ENCODE measurements at regions not wholly inside any gene's neighbourhood (a gene's known extent, or its start where the extent isn't known, plus 50 kb on each side); places are given as distances from the start of the nearest gene placed in this dataset.

- TF ChIP-seq POLR2AphosphoS5 (IDR thresholded peaks at IDR 0.05; ENCODE audit: low read depth, low read length): no peak
- TF ChIP-seq USF1 (IDR thresholded peaks at IDR 0.05; ENCODE audit: borderline replicate concordance, low read depth): no peak
- no peak for TF ChIP-seq ELF1 (IDR thresholded peaks at IDR 0.05)
- TF ChIP-seq YY1 (IDR thresholded peaks at IDR 0.05; ENCODE audit: low read depth): no peak
- TF ChIP-seq CHD2 (IDR thresholded peaks at IDR 0.05; ENCODE audit: low read length, partially characterized antibody): peak; percentile 29
- no peak for TF ChIP-seq REST (IDR thresholded peaks at IDR 0.05; ENCODE audit: low read depth, low read length)
- no peak for TF ChIP-seq TAF1 (IDR thresholded peaks at IDR 0.05; ENCODE audit: borderline replicate concordance, low read depth, low read length)
- no peak for TF ChIP-seq CTCF (IDR thresholded peaks at IDR 0.05)
- TF ChIP-seq GATA2 (CRISPR knock-in tag; IDR thresholded peaks at IDR 0.05): no peak; the same call in 1 of the 2 replicates
- TF ChIP-seq USF2 (IDR thresholded peaks at IDR 0.05; ENCODE audit: borderline replicate concordance, low read depth, low read length): no peak
- TF ChIP-seq RXRA (IDR thresholded peaks at IDR 0.05; ENCODE audit: borderline replicate concordance, low read depth): no peak
- no peak; the same call in 1 of the 2 replicates for TF ChIP-seq FOSL2 (IDR thresholded peaks at IDR 0.05; ENCODE audit: borderline replicate concordance, low read depth)
- TF ChIP-seq TCF12 (IDR thresholded peaks at IDR 0.05): no peak
- peak; percentile 82 for TF ChIP-seq RCOR1 (IDR thresholded peaks at IDR 0.05; ENCODE audit: low read length)
- TF ChIP-seq EP300 (IDR thresholded peaks at IDR 0.05; ENCODE audit: borderline replicate concordance in 1 of 2, low read depth in 1 of 2, low read length in 1 of 2): peak in 1 of 2 experiments; percentile 63; a peak in 1 of 4 replicates
- POLR2A ChIA-PET: no interaction called here
- 71% methylated on average over 2 of the region's 6 CpGs for WGBS (ENCODE audit: low lambda C conversion rate)
- Histone ChIP-seq H3K4me3 (ENCODE audit: low read depth in 2 of 2, low read length in 1 of 2) (no peak overlapping the region), H3K4me2 (no peak overlapping the region), H3F3A (replicated peaks; ENCODE audit: insufficient read depth) (no peaks in the 10 kb centered on the region), H3K9me3 (no peaks in the 10 kb centered on the region), H3K27ac (ENCODE audit: low read depth in 2 of 2, low read length in 1 of 2) (peak overlapping the region in 1 of 2 experiments; percentile 76; a peak in 3 of 4 replicates), H2AFZ (ENCODE audit: low read depth) (no peak overlapping the region; the same call in 1 of the 2 replicates), H4K20me1 (ENCODE audit: insufficient read depth) (no peaks in the 10 kb centered on the region), H3K36me3 (replicated peaks in 1 of 2; ENCODE audit: control insufficient read depth in 1 of 2, insufficient read depth in 2 of 2, low read length in 1 of 2) (no peaks in the 10 kb centered on the region), H3K9ac (no peak overlapping the region), H3K9me2 (no peaks in the 10 kb centered on the region), H3K79me2 (ENCODE audit: insufficient read depth) (no peaks in the 10 kb centered on the region), H3K4me1 (ENCODE audit: control insufficient read depth in 1 of 2, insufficient read depth in 2 of 2, low read depth in 1 of 2, low read length in 1 of 2) (peaks cover 7 to 11% of the 10 kb centered on the region in 2 experiments; a peak in 2 of 4 replicates), H3K27me3 (ENCODE audit: insufficient read depth) (no peaks in the 10 kb centered on the region; the same call in 1 of the 2 replicates)
- peak; percentile 44 for DNase-seq
- CTCF ChIA-PET: no interaction called here
Measured at GRCh38 chrX:39941332-39941920, 156.3 kb downstream of the BCOR start.
